OCI-M1 (cell line): ENCODE measurements at regions not wholly inside any gene's neighbourhood (a gene's known extent, or its start where the extent isn't known, plus 50 kb on each side); places are given as distances from the start of the nearest gene placed in this dataset.
A peak's percentile ranks its signal among the peaks of the same experiment; 100 is the strongest.

ENCODE experiments used
- DNase-seq: peaks from one replicate; lab custom pipeline; 2025; lab: John Stamatoyannopoulos, UW

GRCh38 chr21:23455676-23456075 lies 2151.6 kb downstream of the MRPL39 start:
- DNase-seq: peak; percentile 62

- DNase-seq: no peak
These were observed 2154.7 kb downstream of the MRPL39 start for GRCh38 chr21:23452384-23453083.

- DNase-seq: no peak
These were observed 2162.0 kb downstream of the MRPL39 start for GRCh38 chr21:23445307-23445706.

GRCh38 chr21:23438081-23438480 lies 2169.2 kb downstream of the MRPL39 start:
- no peak for DNase-seq

- DNase-seq: no peak
These were observed 2204.3 kb downstream of the MRPL39 start for GRCh38 chr21:23402929-23403520.

GRCh38 chr21:23401278-23401677 lies 2206.0 kb downstream of the MRPL39 start:
- DNase-seq: peak; percentile 62

GRCh38 chr21:23398726-23399125 lies 2208.6 kb downstream of the MRPL39 start:
- DNase-seq: no peak

- no peak for DNase-seq
These were observed 2212.8 kb downstream of the MRPL39 start for GRCh38 chr21:23394458-23394857.

- no peak for DNase-seq
These were observed 2222.6 kb downstream of the MRPL39 start for GRCh38 chr21:23384679-23385078.

- no peak for DNase-seq
These were observed 2233.1 kb downstream of the MRPL39 start for GRCh38 chr21:23374155-23374554.

GRCh38 chr21:23356905-23357304 lies 2250.4 kb downstream of the MRPL39 start:
- no peak for DNase-seq

GRCh38 chr21:23316190-23316589 lies 2291.1 kb downstream of the MRPL39 start:
- DNase-seq: no peak

- DNase-seq: no peak
These were observed 2298.5 kb downstream of the MRPL39 start for GRCh38 chr21:23308741-23309140.

GRCh38 chr21:23307065-23307464 lies 2300.2 kb downstream of the MRPL39 start:
- DNase-seq: no peak

- DNase-seq: no peak
These were observed 2294.1 kb downstream of the NCAM2 start for GRCh38 chr21:23292292-23292691.

GRCh38 chr21:23281917-23282316 lies 2283.7 kb downstream of the NCAM2 start:
- DNase-seq: no peak

- no peak for DNase-seq
These were observed 2251.6 kb downstream of the NCAM2 start for GRCh38 chr21:23249760-23250159.

GRCh38 chr21:23247334-23247733 lies 2249.1 kb downstream of the NCAM2 start:
- DNase-seq: no peak

GRCh38 chr21:23245255-23245654 lies 2247.0 kb downstream of the NCAM2 start:
- DNase-seq: no peak

GRCh38 chr21:23223882-23224281 lies 2225.7 kb downstream of the NCAM2 start:
- no peak for DNase-seq

GRCh38 chr21:23218667-23219066 lies 2220.5 kb downstream of the NCAM2 start:
- DNase-seq: no peak

GRCh38 chr21:23217597-23217996 lies 2219.4 kb downstream of the NCAM2 start:
- DNase-seq: no peak

- no peak for DNase-seq
These were observed 2217.1 kb downstream of the NCAM2 start for GRCh38 chr21:23215261-23215660.
